ENCODE measurements at regions not wholly inside any gene's neighbourhood (a gene's known extent, or its start where the extent isn't known, plus 50 kb on each side); places are given as distances from the start of the nearest gene placed in this dataset.

- Histone ChIP-seq H2BK5ac (ENCODE audit: low read depth, low read length, poor library complexity, severe bottlenecking) (no peak overlapping the region), H3K27ac (ENCODE audit: low read length, poor library complexity, severe bottlenecking) (no peak overlapping the region), H3K4me1 (ENCODE audit: control insufficient read depth, insufficient read depth, low read depth, low read length) (no peaks in the 10 kb centered on the region), H4K91ac (ENCODE audit: low read length) (no peak overlapping the region), H2BK120ac (ENCODE audit: low read depth, low read length) (no peak overlapping the region), H3K79me1 (replicated peaks; ENCODE audit: low read length, poor library complexity, severe bottlenecking) (no peaks in the 10 kb centered on the region), H3K4me2 (ENCODE audit: low read length, poor library complexity, severe bottlenecking) (no peak overlapping the region), H3K18ac (ENCODE audit: low read depth in 1 of 2, low read length in 2 of 2) (no peak overlapping the region), H3K4ac (ENCODE audit: low read depth in 1 of 2, low read length in 2 of 2) (no peak overlapping the region), H2BK12ac (ENCODE audit: low read length in 2 of 2) (no peak overlapping the region), H2AK5ac (ENCODE audit: low read length, severe bottlenecking) (no peak overlapping the region), H4K8ac (ENCODE audit: low read length) (no peak overlapping the region), H3K9me3 (ENCODE audit: control insufficient read depth, low read length) (peaks cover 30% of the 10 kb centered on the region), H3K9ac (ENCODE audit: low read length) (no peak overlapping the region), H2AFZ (ENCODE audit: low read depth, low read length) (no peak overlapping the region), H3K14ac (ENCODE audit: low read length in 2 of 2) (no peak overlapping the region), H3K36me3 (ENCODE audit: control insufficient read depth in 1 of 2, insufficient read depth in 2 of 2, low read depth in 1 of 2, low read length in 2 of 2) (no peaks in the 10 kb centered on the region), H3K4me3 (ENCODE audit: insufficient read depth in 1 of 2, low read depth in 1 of 2, low read length in 2 of 2) (no peak overlapping the region), H2BK15ac (ENCODE audit: low read depth, poor library complexity, severe bottlenecking) (no peak overlapping the region), H3K23ac (ENCODE audit: low read length in 2 of 2) (no peak overlapping the region), H3K27me3 (ENCODE audit: control insufficient read depth in 1 of 2, insufficient read depth in 1 of 2, low read length in 2 of 2) (no peaks in the 10 kb centered on the region)
- no peak for DNase-seq
- WGBS: 93% methylated on average over 9 of the region's 9 CpGs
Observed at GRCh38 chr14:42311876-42312275, 705.2 kb downstream of the LRFN5 start.

GRCh38 chr14:42307239-42307825 is 700.7 kb downstream of the LRFN5 start:
- H3K9ac ChIP-seq (ENCODE audit: low read length): no peak overlapping the region
- H3K4me3 ChIP-seq (ENCODE audit: insufficient read depth in 1 of 2, low read depth in 1 of 2, low read length in 2 of 2): no peak overlapping the region
- H3K27ac ChIP-seq (ENCODE audit: low read length, poor library complexity, severe bottlenecking): no peak overlapping the region
- H3K18ac ChIP-seq (ENCODE audit: low read depth in 1 of 2, low read length in 2 of 2): no peak overlapping the region
- H4K8ac ChIP-seq (ENCODE audit: low read length): no peak overlapping the region
- H2BK120ac ChIP-seq (ENCODE audit: low read depth, low read length): no peak overlapping the region
- no peak overlapping the region for H3K14ac ChIP-seq (ENCODE audit: low read length in 2 of 2)
- no peaks in the 10 kb centered on the region for H3K79me1 ChIP-seq (replicated peaks; ENCODE audit: low read length, poor library complexity, severe bottlenecking)
- no peak overlapping the region for H3K4ac ChIP-seq (ENCODE audit: low read depth in 1 of 2, low read length in 2 of 2)
- DNase-seq: no peak
- no peak overlapping the region for H2BK15ac ChIP-seq (ENCODE audit: low read depth, poor library complexity, severe bottlenecking)
- no peak overlapping the region for H3K4me2 ChIP-seq (ENCODE audit: low read length, poor library complexity, severe bottlenecking)
- no peak overlapping the region for H2BK5ac ChIP-seq (ENCODE audit: low read depth, low read length, poor library complexity, severe bottlenecking)
- H2BK12ac ChIP-seq (ENCODE audit: low read length in 2 of 2): no peak overlapping the region
- peaks cover 31% of the 10 kb centered on the region for H3K9me3 ChIP-seq (ENCODE audit: control insufficient read depth, low read length)
- no peak overlapping the region for H3K23ac ChIP-seq (ENCODE audit: low read length in 2 of 2)
- no peaks in the 10 kb centered on the region for H3K27me3 ChIP-seq (ENCODE audit: control insufficient read depth in 1 of 2, insufficient read depth in 1 of 2, low read length in 2 of 2)
- H2AK5ac ChIP-seq (ENCODE audit: low read length, severe bottlenecking): no peak overlapping the region
- no peak overlapping the region for H2AFZ ChIP-seq (ENCODE audit: low read depth, low read length)
- H3K36me3 ChIP-seq (ENCODE audit: control insufficient read depth in 1 of 2, insufficient read depth in 2 of 2, low read depth in 1 of 2, low read length in 2 of 2): no peaks in the 10 kb centered on the region
- H4K91ac ChIP-seq (ENCODE audit: low read length): no peak overlapping the region
- H3K4me1 ChIP-seq (ENCODE audit: control insufficient read depth, insufficient read depth, low read depth, low read length): no peaks in the 10 kb centered on the region
- WGBS: 79% methylated on average over 5 of the region's 5 CpGs

GRCh38 chr14:42299692-42300091 is 693.0 kb downstream of the LRFN5 start:
- Histone ChIP-seq H3K23ac (ENCODE audit: low read length in 2 of 2) (no peak overlapping the region), H2BK5ac (ENCODE audit: low read depth, low read length, poor library complexity, severe bottlenecking) (no peak overlapping the region), H2BK120ac (ENCODE audit: low read depth, low read length) (no peak overlapping the region), H3K9me3 (ENCODE audit: control insufficient read depth, low read length) (peaks cover 2% of the 10 kb centered on the region), H3K4me3 (ENCODE audit: insufficient read depth in 1 of 2, low read depth in 1 of 2, low read length in 2 of 2) (no peak overlapping the region), H3K18ac (ENCODE audit: low read depth in 1 of 2, low read length in 2 of 2) (no peak overlapping the region), H2AFZ (ENCODE audit: low read depth, low read length) (no peak overlapping the region), H3K9ac (ENCODE audit: low read length) (no peak overlapping the region), H2AK5ac (ENCODE audit: low read length, severe bottlenecking) (no peak overlapping the region), H3K27me3 (ENCODE audit: control insufficient read depth in 1 of 2, insufficient read depth in 1 of 2, low read length in 2 of 2) (no peaks in the 10 kb centered on the region), H3K79me1 (replicated peaks; ENCODE audit: low read length, poor library complexity, severe bottlenecking) (no peaks in the 10 kb centered on the region), H2BK15ac (ENCODE audit: low read depth, poor library complexity, severe bottlenecking) (no peak overlapping the region), H3K14ac (ENCODE audit: low read length in 2 of 2) (no peak overlapping the region), H2BK12ac (ENCODE audit: low read length in 2 of 2) (no peak overlapping the region), H3K36me3 (ENCODE audit: control insufficient read depth in 1 of 2, insufficient read depth in 2 of 2, low read depth in 1 of 2, low read length in 2 of 2) (no peaks in the 10 kb centered on the region), H3K4me2 (ENCODE audit: low read length, poor library complexity, severe bottlenecking) (no peak overlapping the region), H3K4me1 (ENCODE audit: control insufficient read depth, insufficient read depth, low read depth, low read length) (no peaks in the 10 kb centered on the region), H3K27ac (ENCODE audit: low read length, poor library complexity, severe bottlenecking) (no peak overlapping the region), H4K8ac (ENCODE audit: low read length) (no peak overlapping the region), H4K91ac (ENCODE audit: low read length) (no peak overlapping the region), H3K4ac (ENCODE audit: low read depth in 1 of 2, low read length in 2 of 2) (no peak overlapping the region)
- no peak for DNase-seq
- 36% methylated on average over 1 of the region's 2 CpGs for WGBS

- Histone ChIP-seq H3K4me3 (ENCODE audit: insufficient read depth in 1 of 2, low read depth in 1 of 2, low read length in 2 of 2) (no peak overlapping the region), H4K8ac (ENCODE audit: low read length) (no peak overlapping the region), H2BK5ac (ENCODE audit: low read depth, low read length, poor library complexity, severe bottlenecking) (no peak overlapping the region), H3K23ac (ENCODE audit: low read length in 2 of 2) (no peak overlapping the region), H3K4me1 (ENCODE audit: control insufficient read depth, insufficient read depth, low read depth, low read length) (no peaks in the 10 kb centered on the region), H3K9ac (ENCODE audit: low read length) (no peak overlapping the region), H3K9me3 (ENCODE audit: control insufficient read depth, low read length) (peaks cover 2% of the 10 kb centered on the region), H2AK5ac (ENCODE audit: low read length, severe bottlenecking) (no peak overlapping the region), H3K27me3 (ENCODE audit: control insufficient read depth in 1 of 2, insufficient read depth in 1 of 2, low read length in 2 of 2) (no peaks in the 10 kb centered on the region), H3K14ac (ENCODE audit: low read length in 2 of 2) (no peak overlapping the region), H3K27ac (ENCODE audit: low read length, poor library complexity, severe bottlenecking) (no peak overlapping the region), H3K36me3 (ENCODE audit: control insufficient read depth in 1 of 2, insufficient read depth in 2 of 2, low read depth in 1 of 2, low read length in 2 of 2) (no peaks in the 10 kb centered on the region), H4K91ac (ENCODE audit: low read length) (no peak overlapping the region), H2BK12ac (ENCODE audit: low read length in 2 of 2) (no peak overlapping the region), H2BK120ac (ENCODE audit: low read depth, low read length) (no peak overlapping the region), H3K18ac (ENCODE audit: low read depth in 1 of 2, low read length in 2 of 2) (no peak overlapping the region), H2BK15ac (ENCODE audit: low read depth, poor library complexity, severe bottlenecking) (no peak overlapping the region), H3K4me2 (ENCODE audit: low read length, poor library complexity, severe bottlenecking) (no peak overlapping the region), H3K79me1 (replicated peaks; ENCODE audit: low read length, poor library complexity, severe bottlenecking) (no peaks in the 10 kb centered on the region), H2AFZ (ENCODE audit: low read depth, low read length) (no peak overlapping the region), H3K4ac (ENCODE audit: low read depth in 1 of 2, low read length in 2 of 2) (no peak overlapping the region)
- 69% methylated on average over 1 of the region's 1 CpG for WGBS
- no peak for DNase-seq
Observed at GRCh38 chr14:42293180-42293579, 686.5 kb downstream of the LRFN5 start.

Data from mesenchymal stem cell (in vitro differentiated cells and primary cell).